ENCODE measurements at regions not wholly inside any gene's neighbourhood (a gene's known extent, or its start where the extent isn't known, plus 50 kb on each side); places are given as distances from the start of the nearest gene placed in this dataset.

DNA sequence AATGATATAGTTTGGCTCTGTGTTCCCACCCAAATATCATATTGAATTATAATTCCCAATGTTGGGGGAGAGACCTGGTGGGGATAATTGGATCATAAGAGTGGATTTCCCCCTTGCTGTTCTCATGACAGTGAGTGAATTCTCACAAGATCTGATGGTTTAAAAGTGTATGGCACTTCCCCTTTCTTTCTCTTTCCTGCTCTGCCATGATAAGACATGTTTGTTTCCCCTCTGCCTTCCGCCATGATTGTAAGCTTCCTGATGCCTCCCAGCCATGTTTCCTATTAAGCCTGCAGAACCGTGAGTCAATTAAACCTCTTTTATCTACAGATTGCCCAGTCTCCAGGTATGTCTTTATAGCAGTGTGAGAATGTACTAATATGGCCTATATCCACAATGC, 126.7 kb upstream of the GMNC start:
- ATAC-seq (no peak), DNase-seq (ENCODE audit: low spot score) (no peak)
- TF ChIP-seq ZNF423 (CRISPR knock-in tag; IDR thresholded peaks at IDR 0.05) (no peak), ELF4 (CRISPR knock-in tag; IDR thresholded peaks at IDR 0.05; ENCODE audit: low read depth) (no peak), JAZF1 (CRISPR knock-in tag; IDR thresholded peaks at IDR 0.05) (no peak), TCF7 (CRISPR knock-in tag; IDR thresholded peaks at IDR 0.05; ENCODE audit: low read depth) (no peak), NFYB (CRISPR knock-in tag; conservative IDR thresholded peaks at IDR 0.05; ENCODE audit: low read depth) (no peak), SOX15 (CRISPR knock-in tag; IDR thresholded peaks at IDR 0.05) (no peak), ZNF317 (CRISPR knock-in tag; IDR thresholded peaks at IDR 0.05; ENCODE audit: borderline replicate concordance, low read depth) (no peak), GABPB1 (CRISPR knock-in tag; IDR thresholded peaks at IDR 0.05) (no peak), RELA (CRISPR knock-in tag; IDR thresholded peaks at IDR 0.05; ENCODE audit: borderline replicate concordance) (no peak), NR3C1 (CRISPR knock-in tag; conservative IDR thresholded peaks at IDR 0.05; ENCODE audit: low read depth) (no peak), ZNF121 (CRISPR knock-in tag; IDR thresholded peaks at IDR 0.05) (no peak), EMX1 (CRISPR knock-in tag; IDR thresholded peaks at IDR 0.05) (no peak), ZNF263 (CRISPR knock-in tag; IDR thresholded peaks at IDR 0.05; ENCODE audit: low read depth) (no peak)
- TF ChIP-seq, protein P1, sequence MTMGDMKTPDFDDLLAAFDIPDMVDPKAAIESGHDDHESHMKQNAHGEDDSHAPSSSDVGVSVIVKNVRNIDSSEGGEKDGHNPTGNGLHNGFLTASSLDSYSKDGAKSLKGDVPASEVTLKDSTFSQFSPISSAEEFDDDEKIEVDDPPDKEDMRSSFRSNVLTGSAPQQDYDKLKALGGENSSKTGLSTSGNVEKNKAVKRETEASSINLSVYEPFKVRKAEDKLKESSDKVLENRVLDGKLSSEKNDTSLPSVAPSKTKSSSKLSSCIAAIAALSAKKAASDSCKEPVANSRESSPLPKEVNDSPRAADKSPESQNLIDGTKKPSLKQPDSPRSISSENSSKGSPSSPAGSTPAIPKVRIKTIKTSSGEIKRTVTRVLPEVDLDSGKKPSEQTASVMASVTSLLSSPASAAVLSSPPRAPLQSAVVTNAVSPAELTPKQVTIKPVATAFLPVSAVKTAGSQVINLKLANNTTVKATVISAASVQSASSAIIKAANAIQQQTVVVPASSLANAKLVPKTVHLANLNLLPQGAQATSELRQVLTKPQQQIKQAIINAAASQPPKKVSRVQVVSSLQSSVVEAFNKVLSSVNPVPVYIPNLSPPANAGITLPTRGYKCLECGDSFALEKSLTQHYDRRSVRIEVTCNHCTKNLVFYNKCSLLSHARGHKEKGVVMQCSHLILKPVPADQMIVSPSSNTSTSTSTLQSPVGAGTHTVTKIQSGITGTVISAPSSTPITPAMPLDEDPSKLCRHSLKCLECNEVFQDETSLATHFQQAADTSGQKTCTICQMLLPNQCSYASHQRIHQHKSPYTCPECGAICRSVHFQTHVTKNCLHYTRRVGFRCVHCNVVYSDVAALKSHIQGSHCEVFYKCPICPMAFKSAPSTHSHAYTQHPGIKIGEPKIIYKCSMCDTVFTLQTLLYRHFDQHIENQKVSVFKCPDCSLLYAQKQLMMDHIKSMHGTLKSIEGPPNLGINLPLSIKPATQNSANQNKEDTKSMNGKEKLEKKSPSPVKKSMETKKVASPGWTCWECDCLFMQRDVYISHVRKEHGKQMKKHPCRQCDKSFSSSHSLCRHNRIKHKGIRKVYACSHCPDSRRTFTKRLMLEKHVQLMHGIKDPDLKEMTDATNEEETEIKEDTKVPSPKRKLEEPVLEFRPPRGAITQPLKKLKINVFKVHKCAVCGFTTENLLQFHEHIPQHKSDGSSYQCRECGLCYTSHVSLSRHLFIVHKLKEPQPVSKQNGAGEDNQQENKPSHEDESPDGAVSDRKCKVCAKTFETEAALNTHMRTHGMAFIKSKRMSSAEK (CRISPR knock-in tag; IDR thresholded peaks at IDR 0.05; ENCODE audit: borderline replicate concordance), result no peak
- ChIA-PET CTCF (no interaction called here), POLR2A (no interaction called here)
- Mint-ChIP-seq H3K36me3 (peaks cover 50% of the 10 kb centered on the region), H3K4me3 (no peak overlapping the region), H3K4me1 (peaks cover 19% of the 10 kb centered on the region), H3K9me3 (peaks cover 53% of the 10 kb centered on the region), H3K27me3 (ENCODE audit: low read depth) (no peaks in the 10 kb centered on the region; the same call in 1 of the 2 replicates), H3K27ac (no peak overlapping the region)

GRCh38 chr3:190988102-190988501, 125.6 kb upstream of the GMNC start:
- Mint-ChIP-seq H3K4me3 (no peak overlapping the region), H3K27ac (no peak overlapping the region), H3K4me1 (peaks cover 19% of the 10 kb centered on the region), H3K36me3 (peaks cover 50% of the 10 kb centered on the region), H3K9me3 (peaks cover 53% of the 10 kb centered on the region), H3K27me3 (ENCODE audit: low read depth) (no peaks in the 10 kb centered on the region; the same call in 1 of the 2 replicates)
- POLR2A ChIA-PET, result no interaction called here
- DNase-seq (ENCODE audit: low spot score) (no peak), ATAC-seq (no peak)
- TF ChIP-seq ZNF263 (CRISPR knock-in tag; IDR thresholded peaks at IDR 0.05; ENCODE audit: low read depth) (no peak), ZSCAN18 (CRISPR knock-in tag; IDR thresholded peaks at IDR 0.05) (no peak), ZNF232 (CRISPR knock-in tag; IDR thresholded peaks at IDR 0.05) (no peak)
- CTCF ChIA-PET, result no interaction called here

DNA sequence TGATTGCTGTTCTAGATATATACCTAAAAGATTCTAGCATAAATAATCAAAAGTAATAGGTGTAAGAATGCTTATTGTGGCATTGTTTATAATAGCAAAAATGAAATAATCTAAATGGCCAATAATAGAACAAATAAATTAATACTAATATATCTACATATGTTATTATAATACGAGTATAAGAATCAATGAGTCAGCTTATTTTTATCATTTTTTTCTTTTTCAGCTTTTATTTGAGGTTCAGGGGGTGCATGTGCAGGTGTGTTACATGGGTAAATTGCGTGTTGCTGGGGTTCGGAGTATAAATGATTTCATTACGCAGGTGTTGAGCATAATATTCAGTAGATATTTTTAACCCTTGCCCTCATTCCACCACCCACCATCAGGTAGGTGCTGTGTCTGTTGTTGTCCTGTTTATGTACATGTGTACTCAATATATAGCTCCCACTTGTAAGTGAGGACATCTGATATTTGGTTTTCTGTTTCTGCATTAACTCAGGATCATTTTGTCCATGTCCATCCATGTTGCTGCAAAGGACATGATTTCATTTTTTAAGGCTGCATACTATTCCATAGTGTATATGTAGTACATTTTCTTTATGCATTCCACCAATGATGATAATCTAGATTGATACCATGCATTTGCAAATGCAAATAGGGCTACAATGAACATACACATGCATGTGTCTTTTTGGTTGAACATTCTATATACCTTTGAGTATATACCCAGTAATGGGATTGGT, 122.2 kb upstream of the GMNC start:
- CTCF ChIA-PET, result no interaction called here
- peaks cover 19% of the 10 kb centered on the region for H3K4me1 Mint-ChIP-seq
- no peak for ATAC-seq
- H3K27me3 Mint-ChIP-seq (ENCODE audit: low read depth), result no peaks in the 10 kb centered on the region; the same call in 1 of the 2 replicates
- no peak for DNase-seq (ENCODE audit: low spot score)
- H3K9me3 Mint-ChIP-seq, result peaks cover 51% of the 10 kb centered on the region
- H3K36me3 Mint-ChIP-seq, result peaks cover 43% of the 10 kb centered on the region
- POLR2A ChIA-PET, result no interaction called here
- TF ChIP-seq TEAD4 (CRISPR knock-in tag; IDR thresholded peaks at IDR 0.05) (no peak), NR1H2 (CRISPR knock-in tag; IDR thresholded peaks at IDR 0.05) (no peak)
- TF ChIP-seq, protein P2, sequence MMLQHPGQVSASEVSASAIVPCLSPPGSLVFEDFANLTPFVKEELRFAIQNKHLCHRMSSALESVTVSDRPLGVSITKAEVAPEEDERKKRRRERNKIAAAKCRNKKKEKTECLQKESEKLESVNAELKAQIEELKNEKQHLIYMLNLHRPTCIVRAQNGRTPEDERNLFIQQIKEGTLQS (CRISPR knock-in tag; conservative IDR thresholded peaks at IDR 0.05), result no peak
- H3K27ac Mint-ChIP-seq, result no peak overlapping the region
- no peak overlapping the region for H3K4me3 Mint-ChIP-seq
